WTC11 (cell line): ENCODE measurements at regions not wholly inside any gene's neighbourhood (a gene's known extent, or its start where the extent isn't known, plus 50 kb on each side); places are given as distances from the start of the nearest gene placed in this dataset.

Experiments
- ATAC-seq: fragments of 200-7000 bp; cut with Tn5 transposase; 2 replicates; pipeline ENCODE4 v1.10.0; 2021; ENCODE audit warnings: mild to moderate bottlenecking, moderate library complexity
- CTCF ChIA-PET: fragments of 300-600 bp; sonication (Branson Sonifier 250); formaldehyde crosslinking; loops from one replicate; lab custom pipeline; 2021; ENCODE audit warnings: antibody characterized with exemption; lab: Charles Lee
- POLR2A ChIA-PET: fragments of 350-600 bp; sonication (Branson Sonifier 250); formaldehyde crosslinking; loops from one replicate; lab custom pipeline; 2021; ENCODE audit warnings: antibody characterized with exemption; lab: Charles Lee
- DNase-seq: peaks from one replicate; pipeline ENCODE4 v3.0.0; 2021; ENCODE audit warnings: low spot score
- H3K27ac Mint-ChIP-seq: 2 replicates; pipeline ENCODE4 v1.8.0; 2021; ENCODE audit warnings: mixed read lengths
- H3K27me3 Mint-ChIP-seq: 2 replicates; pipeline ENCODE4 v1.8.0; 2021; ENCODE audit warnings: low read depth, mild to moderate bottlenecking, moderate library complexity, mixed read lengths
- H3K36me3 Mint-ChIP-seq: 2 replicates; pipeline ENCODE4 v1.8.0; 2021; ENCODE audit warnings: mixed read lengths
- H3K4me1 Mint-ChIP-seq: 2 replicates; pipeline ENCODE4 v1.8.0; 2022; ENCODE audit warnings: mixed read lengths
- H3K4me3 Mint-ChIP-seq: 2 replicates; pipeline ENCODE4 v1.8.0; 2021; ENCODE audit warnings: mild to moderate bottlenecking, moderate library complexity, mixed read lengths
- H3K9me3 Mint-ChIP-seq: 2 replicates; pipeline ENCODE4 v1.8.0; 2021; ENCODE audit warnings: mixed read lengths
- ATF3 ChIP-seq: sonication (generic); formaldehyde crosslinking; conservative IDR thresholded peaks from 2 replicates; pipeline ENCODE4 v1.8.1; 2022; ENCODE audit warnings: mild to moderate bottlenecking, missing genetic modification reagents
- ATF6 ChIP-seq: sonication (generic); formaldehyde crosslinking; IDR thresholded peaks from 2 replicates; pipeline ENCODE4 v1.8.1; 2023; ENCODE audit warnings: mild to moderate bottlenecking, missing genetic modification reagents
- CBFB ChIP-seq: sonication (generic); formaldehyde crosslinking; IDR thresholded peaks from 2 replicates; pipeline ENCODE4 v1.8.1; 2022; ENCODE audit warnings: mild to moderate bottlenecking, low read depth, missing genetic modification reagents
- CREM ChIP-seq: sonication (generic); formaldehyde crosslinking; IDR thresholded peaks from 2 replicates; pipeline ENCODE4 v1.8.1; 2022; ENCODE audit warnings: mild to moderate bottlenecking, missing genetic modification reagents, moderate library complexity
- E2F1 ChIP-seq: sonication (generic); formaldehyde crosslinking; IDR thresholded peaks from 2 replicates; pipeline ENCODE4 v1.8.0; 2022; ENCODE audit warnings: mild to moderate bottlenecking, missing genetic modification reagents
- ERG ChIP-seq: fragments of 250-450 bp; sonication (Bioruptor Pico); IDR thresholded peaks from 2 replicates; pipeline ENCODE4 v1.8.0; 2021; ENCODE audit warnings: mild to moderate bottlenecking
- ETV6 ChIP-seq: sonication (generic); formaldehyde crosslinking; IDR thresholded peaks from 2 replicates; pipeline ENCODE4 v1.8.1; 2022; ENCODE audit warnings: mild to moderate bottlenecking, missing genetic modification reagents
- FOXJ3 ChIP-seq: sonication (generic); formaldehyde crosslinking; IDR thresholded peaks from 2 replicates; pipeline ENCODE4 v1.9.0; 2021; ENCODE audit warnings: missing genetic modification reagents, mild to moderate bottlenecking, borderline replicate concordance
- HMGA2 ChIP-seq: fragments of 250-450 bp; sonication (Bioruptor Pico); IDR thresholded peaks from 2 replicates; pipeline ENCODE4 v1.4.0; 2021; ENCODE audit warnings: mild to moderate bottlenecking, moderate library complexity
- IRF2 ChIP-seq: sonication (generic); formaldehyde crosslinking; IDR thresholded peaks from 2 replicates; pipeline ENCODE4 v1.8.0; 2022; ENCODE audit warnings: low read depth, missing genetic modification reagents, borderline replicate concordance
- JAZF1 ChIP-seq: fragments of 250-450 bp; sonication (Bioruptor Pico); IDR thresholded peaks from 2 replicates; pipeline ENCODE4 v1.9.0; 2021; ENCODE audit warnings: moderate library complexity, mild to moderate bottlenecking, inconsistent platforms
- MXD4 ChIP-seq: fragments of 250-450 bp; sonication (Bioruptor Pico); IDR thresholded peaks from 2 replicates; pipeline ENCODE4 v1.8.0; 2021; ENCODE audit warnings: mild to moderate bottlenecking, moderate library complexity, borderline replicate concordance
- NFATC4 ChIP-seq: fragments of 250-450 bp; sonication (Bioruptor Pico); IDR thresholded peaks from 2 replicates; pipeline ENCODE4 v1.9.0; 2021; ENCODE audit warnings: mild to moderate bottlenecking
- NR1H2 ChIP-seq: sonication (generic); formaldehyde crosslinking; IDR thresholded peaks from 2 replicates; pipeline ENCODE4 v1.9.0; 2021; ENCODE audit warnings: mild to moderate bottlenecking, moderate library complexity, missing genetic modification reagents
- OVOL2 ChIP-seq: fragments of 250-450 bp; sonication (Bioruptor Pico); IDR thresholded peaks from 2 replicates; pipeline ENCODE4 v1.9.0; 2021; ENCODE audit warnings: mild to moderate bottlenecking, borderline replicate concordance
- PRDM15 ChIP-seq: sonication (generic); formaldehyde crosslinking; IDR thresholded peaks from 2 replicates; pipeline ENCODE4 v1.8.0; 2022; ENCODE audit warnings: missing genetic modification reagents
- SMAD4 ChIP-seq: sonication (generic); formaldehyde crosslinking; IDR thresholded peaks from 2 replicates; pipeline ENCODE4 v1.8.0; 2022; ENCODE audit warnings: mild to moderate bottlenecking, missing genetic modification reagents
- SP1 ChIP-seq: sonication (generic); formaldehyde crosslinking; conservative IDR thresholded peaks from 2 replicates; pipeline ENCODE4 v1.8.1; 2022; ENCODE audit warnings: missing genetic modification reagents
- TEAD4 ChIP-seq: sonication (generic); formaldehyde crosslinking; IDR thresholded peaks from 2 replicates; pipeline ENCODE4 v1.8.0; 2022; ENCODE audit warnings: mild to moderate bottlenecking, missing genetic modification reagents
- ZNF219 ChIP-seq: sonication (generic); formaldehyde crosslinking; IDR thresholded peaks from 2 replicates; pipeline ENCODE4 v1.8.0; 2023; ENCODE audit warnings: missing genetic modification reagents, mild to moderate bottlenecking, borderline replicate concordance
- ZNF281 ChIP-seq: sonication (generic); formaldehyde crosslinking; IDR thresholded peaks from 2 replicates; pipeline ENCODE4 v1.8.0; 2023; ENCODE audit warnings: mild to moderate bottlenecking, missing genetic modification reagents
- ZNF425 ChIP-seq: fragments of 250-450 bp; sonication (Bioruptor Pico); conservative IDR thresholded peaks from 2 replicates; pipeline ENCODE4 v1.9.0; 2021; ENCODE audit warnings: mild to moderate bottlenecking

GRCh38 chr12:105922670-105923102 lies 216.1 kb downstream of the NUAK1 start:
- no peak for TF ChIP-seq ETV6 (CRISPR knock-in tag)
- no peak for TF ChIP-seq E2F1 (CRISPR knock-in tag)
- no peak for TF ChIP-seq OVOL2 (CRISPR knock-in tag)
- no peak for TF ChIP-seq TEAD4 (CRISPR knock-in tag)
- no peak for TF ChIP-seq FOXJ3 (CRISPR knock-in tag)
- no peak for TF ChIP-seq ZNF219
- no peak for TF ChIP-seq CBFB
- TF ChIP-seq NFATC4 (CRISPR knock-in tag) = no peak
- no peak for TF ChIP-seq MXD4 (CRISPR knock-in tag)
- no peak for TF ChIP-seq ATF6
- TF ChIP-seq, all 79 proteins: peak for 0
- ChIA-PET CTCF (no interaction called here), POLR2A (no interaction called here)
- no peak for DNase-seq
- Mint-ChIP-seq H3K4me1 (no peaks in the 10 kb centered on the region), H3K36me3 (no peaks in the 10 kb centered on the region), H3K27ac (no peak overlapping the region), H3K27me3 (no peaks in the 10 kb centered on the region), H3K4me3 (no peak overlapping the region), H3K9me3 (peaks cover 12% of the 10 kb centered on the region)
- no peak for ATAC-seq

- no peaks in the 10 kb centered on the region for H3K36me3 Mint-ChIP-seq
- H3K4me3 Mint-ChIP-seq = no peak overlapping the region
- no peak for DNase-seq
- H3K4me1 Mint-ChIP-seq = no peaks in the 10 kb centered on the region
- no peak overlapping the region for H3K27ac Mint-ChIP-seq
- H3K9me3 Mint-ChIP-seq = peaks cover 21% of the 10 kb centered on the region
- ChIA-PET POLR2A (no interaction called here), CTCF (no interaction called here)
- H3K27me3 Mint-ChIP-seq = no peaks in the 10 kb centered on the region
- no peak for ATAC-seq
- TF ChIP-seq ATF3 (CRISPR knock-in tag) (no peak), SMAD4 (no peak), SP1 (CRISPR knock-in tag) (no peak), IRF2 (CRISPR knock-in tag) (no peak), CREM (no peak), JAZF1 (CRISPR knock-in tag) (no peak), ZNF425 (no peak), PRDM15 (CRISPR knock-in tag) (no peak), FOXJ3 (CRISPR knock-in tag) (no peak), TEAD4 (CRISPR knock-in tag) (no peak), NR1H2 (no peak), HMGA2 (CRISPR knock-in tag) (no peak), ZNF219 (no peak), ERG (no peak), ZNF281 (CRISPR knock-in tag) (no peak)
Measured at GRCh38 chr12:105924526-105925208, 214.1 kb downstream of the NUAK1 start.
